ENCODE measurements at regions not wholly inside any gene's neighbourhood (a gene's known extent, or its start where the extent isn't known, plus 50 kb on each side); places are given as distances from the start of the nearest gene placed in this dataset.

- TF ChIP-seq, protein P1, sequence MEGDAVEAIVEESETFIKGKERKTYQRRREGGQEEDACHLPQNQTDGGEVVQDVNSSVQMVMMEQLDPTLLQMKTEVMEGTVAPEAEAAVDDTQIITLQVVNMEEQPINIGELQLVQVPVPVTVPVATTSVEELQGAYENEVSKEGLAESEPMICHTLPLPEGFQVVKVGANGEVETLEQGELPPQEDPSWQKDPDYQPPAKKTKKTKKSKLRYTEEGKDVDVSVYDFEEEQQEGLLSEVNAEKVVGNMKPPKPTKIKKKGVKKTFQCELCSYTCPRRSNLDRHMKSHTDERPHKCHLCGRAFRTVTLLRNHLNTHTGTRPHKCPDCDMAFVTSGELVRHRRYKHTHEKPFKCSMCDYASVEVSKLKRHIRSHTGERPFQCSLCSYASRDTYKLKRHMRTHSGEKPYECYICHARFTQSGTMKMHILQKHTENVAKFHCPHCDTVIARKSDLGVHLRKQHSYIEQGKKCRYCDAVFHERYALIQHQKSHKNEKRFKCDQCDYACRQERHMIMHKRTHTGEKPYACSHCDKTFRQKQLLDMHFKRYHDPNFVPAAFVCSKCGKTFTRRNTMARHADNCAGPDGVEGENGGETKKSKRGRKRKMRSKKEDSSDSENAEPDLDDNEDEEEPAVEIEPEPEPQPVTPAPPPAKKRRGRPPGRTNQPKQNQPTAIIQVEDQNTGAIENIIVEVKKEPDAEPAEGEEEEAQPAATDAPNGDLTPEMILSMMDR (IDR thresholded peaks at IDR 0.05; ENCODE audit: low read depth, low read length, missing control alignments), result no peak
- DNase-seq (ENCODE audit: low read depth), result no peak
- H3K4me3 ChIP-seq (ENCODE audit: low read depth, low read length), result no peak overlapping the region
These were observed 114.8 kb downstream of the IL12A start for GRCh38 chr3:160103397-160103796.

GRCh38 chr3:160105907-160106584 lies 117.4 kb downstream of the IL12A start:
- no peak for DNase-seq (ENCODE audit: low read depth)
- H3K4me3 ChIP-seq (ENCODE audit: low read depth, low read length), result no peak overlapping the region
- TF ChIP-seq, protein P1 (IDR thresholded peaks at IDR 0.05; ENCODE audit: low read depth, low read length, missing control alignments), result no peak

GRCh38 chr3:160106905-160107861 lies 118.0 kb upstream of the C3orf80 start:
- H3K4me3 ChIP-seq (ENCODE audit: low read depth, low read length), result no peak overlapping the region
- TF ChIP-seq, protein P1 (IDR thresholded peaks at IDR 0.05; ENCODE audit: low read depth, low read length, missing control alignments), result no peak
- DNase-seq (ENCODE audit: low read depth), result no peak

DNA sequence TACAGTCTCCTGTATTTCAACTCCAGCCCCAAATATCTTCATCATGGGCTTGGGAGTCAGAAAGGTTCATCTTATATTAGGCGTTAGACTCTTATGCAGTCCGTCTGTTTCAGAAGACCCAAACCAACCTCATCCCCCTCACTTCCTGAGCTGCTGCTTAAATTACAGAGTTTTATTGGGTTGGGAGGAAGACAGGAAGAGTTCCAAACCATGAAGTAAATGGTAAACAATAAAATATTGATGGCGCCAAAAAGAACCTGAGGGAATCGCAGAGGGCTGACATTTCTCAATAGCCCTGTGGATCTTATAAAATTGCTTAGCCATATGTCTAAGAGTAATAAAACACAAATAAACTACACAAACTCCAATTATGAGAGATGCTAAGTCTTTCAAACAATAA lies 116.9 kb upstream of the C3orf80 start:
- no peak overlapping the region for H3K4me3 ChIP-seq (ENCODE audit: low read depth, low read length)
- TF ChIP-seq, protein P1 (IDR thresholded peaks at IDR 0.05; ENCODE audit: low read depth, low read length, missing control alignments), result no peak

GRCh38 chr3:160112481-160112880 lies 112.7 kb upstream of the C3orf80 start:
- TF ChIP-seq, protein P1 (IDR thresholded peaks at IDR 0.05; ENCODE audit: low read depth, low read length, missing control alignments), result no peak
- H3K4me3 ChIP-seq (ENCODE audit: low read depth, low read length), result no peak overlapping the region
- no peak for DNase-seq (ENCODE audit: low read depth)

More for the DNA sequence above, 116.9 kb upstream of the C3orf80 start:
- no peak for DNase-seq (ENCODE audit: low read depth)

GRCh38 chr3:160112996-160113395 lies 112.2 kb upstream of the C3orf80 start:
- H3K4me3 ChIP-seq (ENCODE audit: low read depth, low read length), result no peak overlapping the region
- TF ChIP-seq, protein P1 (IDR thresholded peaks at IDR 0.05; ENCODE audit: low read depth, low read length, missing control alignments), result no peak
- no peak for DNase-seq (ENCODE audit: low read depth)
